ENCODE measurements at regions not wholly inside any gene's neighbourhood (a gene's known extent, or its start where the extent isn't known, plus 50 kb on each side); places are given as distances from the start of the nearest gene placed in this dataset.
"Not testable (repeated sequence)": the region's sequence is repeated elsewhere in the genome, so short reads cannot be mapped to it uniquely, and the experiment has no call there.

- Mint-ChIP-seq H3K27ac (no peak overlapping the region), H3K9me3 (no peaks in the 10 kb centered on the region), H3K36me3 (no peaks in the 10 kb centered on the region)
- no peak for DNase-seq (ENCODE audit: low spot score in 2 of 2)
- ATAC-seq = no peak
These were observed 281.7 kb downstream of the MTERF1 start for GRCh38 chr7:91598791-91599190.

GRCh38 chr7:91600112-91600511, 280.4 kb downstream of the MTERF1 start:
- Mint-ChIP-seq H3K36me3 (no peaks in the 10 kb centered on the region), H3K9me3 (no peaks in the 10 kb centered on the region), H3K27ac (no peak overlapping the region)
- DNase-seq (ENCODE audit: low spot score in 2 of 2) = no peak
- no peak for ATAC-seq

GRCh38 chr7:91603707-91604106, 276.8 kb downstream of the MTERF1 start:
- H3K27ac Mint-ChIP-seq = no peak overlapping the region
- no peaks in the 10 kb centered on the region for H3K36me3 Mint-ChIP-seq
- no peak for DNase-seq (ENCODE audit: low spot score in 2 of 2)
- H3K9me3 Mint-ChIP-seq = no peaks in the 10 kb centered on the region
- ATAC-seq = no peak

DNA sequence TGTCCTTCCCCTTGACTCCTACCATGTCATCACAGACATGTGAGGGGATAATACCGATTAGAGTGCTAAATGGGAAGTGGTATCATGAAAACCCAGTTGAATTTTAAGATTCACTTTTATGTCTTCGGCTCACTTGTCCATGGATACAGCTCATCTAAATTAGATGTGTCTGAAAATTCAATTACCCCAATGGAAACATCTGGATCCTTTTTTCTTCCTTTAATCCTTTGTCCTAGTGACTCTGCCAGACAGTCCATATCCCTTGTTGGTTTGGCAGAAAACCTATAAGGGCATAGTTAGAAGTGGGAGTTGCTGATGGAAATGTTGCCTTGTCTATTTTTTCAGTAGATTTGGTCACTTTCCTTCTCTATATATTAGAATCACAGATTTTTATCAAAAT, 271.9 kb downstream of the MTERF1 start:
- no peaks in the 10 kb centered on the region for H3K36me3 Mint-ChIP-seq
- no peak overlapping the region for H3K27ac Mint-ChIP-seq
- ATAC-seq = no peak

DNA sequence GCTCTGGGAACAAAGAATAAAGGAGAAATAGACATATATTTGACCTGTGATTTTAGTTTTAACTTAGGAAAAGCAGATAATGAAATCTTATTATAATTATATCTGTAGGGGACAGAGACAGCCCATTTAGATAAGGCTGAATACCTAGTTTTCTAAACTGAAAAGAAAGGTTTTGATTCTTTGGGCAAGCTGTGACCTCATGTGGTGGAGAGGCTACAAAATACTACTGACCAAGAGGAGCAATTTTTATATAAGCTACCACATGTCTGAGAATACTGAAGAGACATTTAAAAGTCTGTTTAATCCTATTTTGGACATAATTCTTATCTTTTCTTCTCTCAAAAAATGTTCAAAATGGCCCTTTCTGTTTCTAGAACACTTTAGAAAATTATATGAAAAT, 271.0 kb downstream of the MTERF1 start:
- Mint-ChIP-seq H3K27ac (no peak overlapping the region), H3K9me3 (no peaks in the 10 kb centered on the region), H3K36me3 (no peaks in the 10 kb centered on the region)
- DNase-seq (ENCODE audit: low spot score in 2 of 2) (no peak), ATAC-seq (no peak)

More for the DNA sequence above, 271.9 kb downstream of the MTERF1 start:
- no peaks in the 10 kb centered on the region for H3K9me3 Mint-ChIP-seq
- no peak for DNase-seq (ENCODE audit: low spot score in 2 of 2)

DNA sequence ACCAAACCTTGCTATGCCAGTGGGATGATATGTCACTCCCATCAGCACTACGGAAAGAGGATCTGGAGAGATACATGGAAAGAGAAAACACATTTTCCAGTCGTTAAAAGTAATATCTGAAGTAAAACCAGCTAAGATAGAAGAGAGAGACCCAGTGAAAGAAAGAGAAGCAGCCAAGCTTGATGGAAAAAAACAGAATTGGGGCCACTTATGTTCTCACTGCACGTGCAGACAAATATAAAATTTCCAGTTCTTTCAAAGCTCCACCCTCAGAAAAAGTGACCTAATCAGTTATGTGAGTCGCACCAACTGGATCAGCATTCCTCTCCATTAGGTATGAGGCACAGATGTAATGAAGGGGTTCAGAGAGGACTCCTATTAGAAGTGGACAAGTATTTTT, 266.1 kb downstream of the MTERF1 start:
- no peak for ATAC-seq
- Mint-ChIP-seq H3K27ac (no peak overlapping the region), H3K36me3 (no peaks in the 10 kb centered on the region)

DNA sequence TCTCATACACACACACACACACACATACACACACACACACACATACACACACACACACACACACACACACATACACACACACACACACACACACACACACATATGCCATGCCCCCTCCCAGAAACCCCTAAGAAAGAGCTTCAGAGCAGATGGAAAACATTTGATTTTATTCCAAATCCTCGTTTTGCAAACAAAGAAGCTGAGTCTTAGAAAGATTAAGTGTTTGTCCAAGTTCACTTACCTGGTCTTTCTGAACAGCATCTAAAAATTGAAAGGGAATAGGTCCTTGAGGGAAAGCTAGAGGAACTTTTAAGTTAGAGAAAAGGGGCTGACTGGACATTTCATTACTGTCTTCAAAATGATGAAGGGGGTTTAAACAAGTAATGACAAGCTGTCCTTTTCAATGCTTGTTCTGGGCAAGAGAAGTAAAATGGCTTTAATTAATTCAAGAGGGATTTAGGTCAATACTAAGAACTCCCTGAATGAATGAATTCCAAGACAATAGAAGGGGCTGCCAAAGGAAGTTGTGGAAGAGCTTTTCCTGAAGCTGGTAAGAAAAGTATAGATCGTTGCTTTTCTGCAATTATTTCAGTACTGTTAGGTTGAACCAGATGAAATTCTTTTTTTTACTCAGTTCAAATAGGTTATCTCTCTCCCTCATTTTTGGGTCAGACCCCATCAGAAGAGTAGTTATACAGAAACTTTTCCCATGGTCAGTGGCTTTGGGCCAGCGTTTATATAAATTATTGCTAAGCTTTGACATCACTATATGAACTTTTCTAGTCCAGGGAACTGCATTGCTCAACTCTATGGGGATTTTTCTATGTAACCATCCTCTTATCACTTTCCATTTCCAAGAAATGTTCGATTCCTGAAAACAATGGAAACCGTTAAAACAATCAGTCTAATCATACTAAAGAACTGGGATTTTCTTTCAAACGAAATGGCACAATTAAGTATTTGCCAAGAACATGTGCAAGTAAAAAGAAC, 261.4 kb downstream of the MTERF1 start:
- ATAC-seq (no peak), DNase-seq (ENCODE audit: low spot score in 2 of 2) (no peak)
- Mint-ChIP-seq H3K9me3 (no peaks in the 10 kb centered on the region), H3K36me3 (no peaks in the 10 kb centered on the region), H3K27ac (no peak overlapping the region)

More for the DNA sequence above, 266.1 kb downstream of the MTERF1 start:
- DNase-seq (ENCODE audit: low spot score in 2 of 2) = no peak
- H3K9me3 Mint-ChIP-seq = no peaks in the 10 kb centered on the region

DNA sequence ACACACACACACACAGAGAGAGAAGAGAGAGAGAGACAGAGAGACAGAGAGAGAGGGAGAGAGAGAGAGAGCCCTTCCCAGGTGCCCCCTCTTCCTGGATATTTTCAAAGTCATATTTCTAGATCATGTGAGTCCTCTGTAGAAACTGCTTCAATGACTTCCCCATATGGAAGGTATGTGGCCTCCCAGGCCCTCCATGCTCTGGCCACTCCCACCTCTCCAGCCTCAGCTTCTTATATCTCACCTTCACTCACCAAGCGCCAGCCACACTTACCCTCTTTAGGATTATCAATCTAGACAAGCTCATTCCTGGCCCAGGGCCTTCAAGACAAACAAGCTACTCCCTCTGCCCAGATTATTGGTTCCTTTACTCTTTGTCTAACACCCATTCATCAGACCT, 259.7 kb downstream of the MTERF1 start:
- H3K27ac Mint-ChIP-seq = no peak overlapping the region
- DNase-seq (ENCODE audit: low spot score in 2 of 2) (no peak), ATAC-seq (no peak)
- H3K36me3 Mint-ChIP-seq = no peaks in the 10 kb centered on the region
- H3K9me3 Mint-ChIP-seq = no peaks in the 10 kb centered on the region

DNA sequence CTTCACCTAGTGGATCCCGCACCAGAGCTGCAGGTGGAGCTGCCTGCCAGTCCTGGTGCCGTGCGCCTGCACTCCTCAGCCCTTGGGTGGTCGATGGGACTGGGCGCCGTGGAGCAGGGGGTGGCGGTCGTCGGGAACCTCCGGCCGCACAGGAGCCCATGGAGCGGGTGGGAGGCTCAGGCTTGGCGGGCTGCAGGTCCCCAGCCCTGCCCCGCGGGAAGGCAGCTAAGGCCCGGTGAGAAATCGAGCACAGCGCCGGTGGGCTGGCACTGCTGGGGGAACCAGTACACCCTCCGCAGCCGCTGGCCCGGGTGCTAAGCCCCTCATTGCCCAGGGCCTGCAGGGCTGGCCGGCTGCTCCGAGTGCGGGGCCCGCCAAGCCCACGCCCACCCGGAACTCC, 253.2 kb downstream of the MTERF1 start:
- H3K9me3 Mint-ChIP-seq; H3K27ac Mint-ChIP-seq; DNase-seq (ENCODE audit: low spot score in 2 of 2); ATAC-seq; H3K36me3 Mint-ChIP-seq: not testable (repeated sequence)

- Mint-ChIP-seq H3K27ac (no peak overlapping the region), H3K36me3 (no peaks in the 10 kb centered on the region), H3K9me3 (no peaks in the 10 kb centered on the region)
- DNase-seq (ENCODE audit: low spot score in 2 of 2) = no peak
- ATAC-seq = no peak
These were observed 251.8 kb downstream of the MTERF1 start for GRCh38 chr7:91628742-91629141.

GRCh38 chr7:91630581-91631380, 249.7 kb downstream of the MTERF1 start:
- no peaks in the 10 kb centered on the region for H3K9me3 Mint-ChIP-seq
- no peaks in the 10 kb centered on the region for H3K36me3 Mint-ChIP-seq
- DNase-seq (ENCODE audit: low spot score in 2 of 2) = no peak
- no peak for ATAC-seq
- no peak overlapping the region for H3K27ac Mint-ChIP-seq

DNA sequence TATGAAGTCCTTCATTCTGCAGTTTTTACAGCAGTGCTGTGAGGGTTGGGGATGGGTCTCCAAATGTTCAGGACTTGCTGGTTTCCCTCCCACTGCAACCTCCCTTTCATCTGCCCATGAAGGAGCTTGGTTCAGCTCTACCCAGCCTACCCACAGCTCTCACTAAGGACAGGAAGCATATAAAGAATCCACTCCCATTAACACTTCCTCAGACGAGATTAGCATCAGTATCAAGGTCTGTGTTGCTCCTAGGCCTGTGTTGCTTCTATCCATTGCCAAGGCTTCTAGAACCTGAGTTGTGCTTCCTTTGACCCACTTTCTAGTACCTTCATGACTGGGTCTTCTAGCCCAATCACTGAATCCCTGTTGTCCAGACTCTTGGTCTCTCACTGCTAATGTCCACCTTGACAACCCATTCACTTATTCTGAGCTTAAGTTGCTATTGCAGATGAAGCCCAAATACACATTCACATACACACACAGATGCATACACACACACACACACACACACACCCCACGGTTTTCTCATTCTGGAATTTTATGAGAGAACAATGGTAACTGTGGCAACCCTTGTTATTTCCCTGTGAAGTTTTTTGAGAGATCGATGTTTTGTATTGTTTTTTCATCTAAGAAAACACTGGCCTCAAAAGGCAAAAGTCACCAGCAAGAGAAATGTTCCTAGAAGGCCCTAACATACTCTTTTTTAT, 248.1 kb downstream of the MTERF1 start:
- H3K27ac Mint-ChIP-seq = no peak overlapping the region
- DNase-seq (ENCODE audit: low spot score in 2 of 2) = no peak
- no peak for ATAC-seq

GRCh38 chr7:91633013-91633441, 247.5 kb downstream of the MTERF1 start:
- ATAC-seq (no peak), DNase-seq (ENCODE audit: low spot score in 2 of 2) (no peak)
- no peak overlapping the region for H3K27ac Mint-ChIP-seq
- no peaks in the 10 kb centered on the region for H3K36me3 Mint-ChIP-seq
- no peaks in the 10 kb centered on the region for H3K9me3 Mint-ChIP-seq

More for the DNA sequence above, 248.1 kb downstream of the MTERF1 start:
- Mint-ChIP-seq H3K36me3 (no peaks in the 10 kb centered on the region), H3K9me3 (no peaks in the 10 kb centered on the region)

DNA sequence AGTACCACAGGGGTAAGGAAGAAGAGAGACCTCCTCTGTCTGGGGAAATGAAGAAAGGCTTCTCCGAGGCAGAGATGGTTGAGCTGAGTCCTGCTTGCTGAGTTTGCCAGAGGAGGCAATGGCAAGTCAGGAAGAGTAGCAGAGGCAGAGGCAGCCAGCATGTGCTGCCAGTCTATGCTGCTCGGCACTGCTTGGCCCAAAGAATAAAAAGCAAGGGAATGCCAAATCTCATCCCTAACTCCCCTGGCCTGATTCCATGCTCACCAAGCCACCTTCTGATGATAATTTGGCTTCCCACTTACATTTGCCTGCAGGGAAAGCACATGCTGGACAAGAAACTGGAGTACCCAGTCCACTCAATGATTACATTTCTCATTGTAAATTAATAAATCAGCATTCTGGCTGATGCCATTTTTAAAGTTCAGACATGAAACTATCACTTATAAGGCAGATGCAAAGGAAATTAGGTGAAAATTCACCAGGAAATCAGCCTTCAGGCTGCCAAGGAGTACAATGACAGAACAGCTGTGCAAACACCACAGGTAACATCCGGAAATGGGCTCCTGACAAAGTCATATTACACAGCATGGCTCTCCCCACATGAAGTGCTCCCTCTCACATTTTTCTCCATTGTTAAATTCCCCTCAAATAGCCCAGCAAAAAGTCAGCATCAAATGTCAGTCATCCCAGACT, 245.9 kb downstream of the MTERF1 start:
- H3K9me3 Mint-ChIP-seq = no peaks in the 10 kb centered on the region
- ATAC-seq (no peak), DNase-seq (ENCODE audit: low spot score in 2 of 2) (no peak)
- no peak overlapping the region for H3K27ac Mint-ChIP-seq
- no peaks in the 10 kb centered on the region for H3K36me3 Mint-ChIP-seq

DNA sequence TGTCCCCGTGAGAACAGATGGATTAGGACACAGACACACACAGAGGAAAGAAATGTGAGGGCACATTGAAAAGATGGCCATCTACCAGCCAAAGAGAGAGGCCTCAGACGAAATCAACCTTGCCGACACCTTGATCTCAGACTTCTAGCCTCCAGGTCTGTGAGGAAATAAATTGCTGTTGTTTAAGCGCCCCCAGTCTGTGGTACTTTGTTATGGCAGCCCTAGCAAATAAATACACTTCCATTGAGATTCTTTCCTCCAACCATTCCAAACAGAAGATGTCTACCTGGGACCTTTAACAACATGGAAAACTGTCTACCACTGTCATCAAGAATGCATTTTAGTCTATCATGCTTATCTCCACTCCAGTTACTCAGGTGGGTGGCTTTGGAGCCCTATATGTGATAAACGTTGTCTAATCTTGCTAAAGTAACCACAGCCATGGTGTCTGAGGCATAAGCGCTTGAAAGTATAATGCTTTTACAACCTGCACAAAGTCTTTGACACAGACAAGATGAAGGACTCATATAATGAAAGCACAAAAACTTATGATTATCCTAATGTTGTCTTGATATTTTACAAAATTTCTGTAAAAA, 244.3 kb downstream of the MTERF1 start:
- Mint-ChIP-seq H3K36me3 (no peaks in the 10 kb centered on the region), H3K27ac (no peak overlapping the region), H3K9me3 (no peaks in the 10 kb centered on the region)
- DNase-seq (ENCODE audit: low spot score in 2 of 2) (no peak), ATAC-seq (peak in 1 of 2 donors; percentile 55)

DNA sequence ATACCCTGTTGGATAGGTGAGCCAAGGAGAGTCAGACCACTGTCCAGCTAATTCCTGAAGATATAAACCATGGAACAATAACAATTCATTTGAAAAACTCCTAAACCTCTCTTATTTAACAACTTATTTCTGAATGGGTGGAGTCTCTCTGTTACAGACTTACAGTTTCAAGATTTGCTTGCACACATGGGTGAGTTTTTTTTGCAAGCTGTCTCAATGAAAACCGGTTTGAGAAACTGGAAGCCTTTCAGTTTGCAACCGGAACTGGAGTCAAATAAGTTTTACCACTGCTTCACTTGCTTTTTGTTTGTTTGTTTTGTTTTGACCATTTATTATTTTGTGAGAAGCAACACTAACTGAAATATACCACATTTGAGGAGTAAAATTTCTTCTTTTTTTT, 243.8 kb downstream of the MTERF1 start:
- no peak for DNase-seq (ENCODE audit: low spot score in 2 of 2)
- ATAC-seq = no peak
- Mint-ChIP-seq H3K36me3 (no peaks in the 10 kb centered on the region), H3K9me3 (no peaks in the 10 kb centered on the region), H3K27ac (no peak overlapping the region)
